BLaER1 treated with 17β-estradiol and CSF1 and Interleukin-3, amounts not matched to agents 10 nM and 100 nM (cell line): ENCODE measurements at regions not wholly inside any gene's neighbourhood (a gene's known extent, or its start where the extent isn't known, plus 50 kb on each side); places are given as distances from the start of the nearest gene placed in this dataset.

Experiments used
- H3K27ac ChIP-seq, 11 experiments: shearing (Covaris generic); formaldehyde crosslinking; 2 replicates each; pipeline ENCODE4 v1.8.1; 2022
- H3K27me3 ChIP-seq, 11 experiments: shearing (Covaris generic); formaldehyde crosslinking; 2 replicates each; pipeline ENCODE4 v1.8.1; 2022
- H3K36me3 ChIP-seq, 11 experiments: shearing (Covaris generic); formaldehyde crosslinking; 2 replicates each; pipeline ENCODE4 v1.8.1; 2022
- H3K4me1 ChIP-seq, 10 experiments: shearing (Covaris generic); formaldehyde crosslinking; 2 replicates each; pipeline ENCODE4 v1.8.1; 2022
- H3K4me2 ChIP-seq, 11 experiments: shearing (Covaris generic); formaldehyde crosslinking; 2 replicates each; pipeline ENCODE4 v1.8.1; 2022
- H3K4me3 ChIP-seq, 10 experiments: shearing (Covaris generic); formaldehyde crosslinking; 2 replicates each; pipeline ENCODE4 v1.8.1; 2022
- H3K9ac ChIP-seq, 11 experiments: shearing (Covaris generic); formaldehyde crosslinking; 2 replicates each; pipeline ENCODE4 v1.8.1; 2022
- H3K9me3 ChIP-seq, 11 experiments: shearing (Covaris generic); formaldehyde crosslinking; replicated peaks in 1 of 11; 2 replicates each; pipeline ENCODE4 v1.8.1; 2022
- H4K20me1 ChIP-seq, 11 experiments: shearing (Covaris generic); formaldehyde crosslinking; 2 replicates each; pipeline ENCODE4 v1.8.1; 2022
- Cebpa-rat ChIP-seq, 11 experiments: shearing (Covaris generic); IDR thresholded peaks; 2 replicates each; pipeline ENCODE4 v1.8.1; 2022

GRCh38 chr12:128178565-128178964, 88.4 kb upstream of the TMEM132C start:
- Histone ChIP-seq H3K36me3 (no peaks in the 10 kb centered on the region), H3K4me2 (no peak overlapping the region), H3K4me3 (no peak overlapping the region), H4K20me1 (no peaks in the 10 kb centered on the region), H3K27me3 (no peaks in the 10 kb centered on the region), H3K9me3 (no peaks in the 10 kb centered on the region), H3K27ac (no peak overlapping the region), H3K9ac (no peak overlapping the region), H3K4me1 (no peaks in the 10 kb centered on the region)
- TF ChIP-seq Cebpa-rat (IDR thresholded peaks at IDR 0.05), result no peak

- Histone ChIP-seq H3K4me1 (no peaks in the 10 kb centered on the region), H3K27me3 (no peaks in the 10 kb centered on the region), H3K4me3 (no peak overlapping the region), H3K27ac (no peak overlapping the region), H3K36me3 (no peaks in the 10 kb centered on the region), H4K20me1 (no peaks in the 10 kb centered on the region), H3K9ac (no peak overlapping the region), H3K4me2 (no peak overlapping the region), H3K9me3 (no peaks in the 10 kb centered on the region)
- TF ChIP-seq Cebpa-rat (IDR thresholded peaks at IDR 0.05), result no peak
These were observed 88.0 kb upstream of the TMEM132C start for GRCh38 chr12:128178966-128179365.

GRCh38 chr12:128180166-128180565, 86.8 kb upstream of the TMEM132C start:
- Histone ChIP-seq H4K20me1 (no peaks in the 10 kb centered on the region), H3K4me1 (no peaks in the 10 kb centered on the region), H3K27me3 (no peaks in the 10 kb centered on the region), H3K27ac (no peak overlapping the region), H3K4me2 (no peak overlapping the region), H3K4me3 (no peak overlapping the region), H3K9me3 (no peaks in the 10 kb centered on the region), H3K36me3 (no peaks in the 10 kb centered on the region), H3K9ac (no peak overlapping the region)
- no peak for TF ChIP-seq Cebpa-rat (IDR thresholded peaks at IDR 0.05)

- no peak for TF ChIP-seq Cebpa-rat (IDR thresholded peaks at IDR 0.05)
- H3K4me1 ChIP-seq, result no peaks in the 10 kb centered on the region
- H3K9ac ChIP-seq, result no peak overlapping the region
- H3K27me3 ChIP-seq, result no peaks in the 10 kb centered on the region
- H3K9me3 ChIP-seq, result peaks cover 0 to 15% (median 6%) of the 10 kb centered on the region in 11 experiments; a peak in 8 of 22 replicates
- H4K20me1 ChIP-seq, result no peaks in the 10 kb centered on the region
- no peak overlapping the region for H3K4me3 ChIP-seq
- H3K4me2 ChIP-seq, result no peak overlapping the region
- no peaks in the 10 kb centered on the region for H3K36me3 ChIP-seq
- no peak overlapping the region for H3K27ac ChIP-seq
These were observed 76.9 kb upstream of the TMEM132C start for GRCh38 chr12:128190052-128190451.

- no peak overlapping the region for H3K4me3 ChIP-seq
- H3K9ac ChIP-seq, result no peak overlapping the region
- H3K4me1 ChIP-seq, result no peaks in the 10 kb centered on the region
- H3K36me3 ChIP-seq, result no peaks in the 10 kb centered on the region
- no peak overlapping the region for H3K27ac ChIP-seq
- no peaks in the 10 kb centered on the region for H3K27me3 ChIP-seq
- peaks cover 0 to 15% (median 6%) of the 10 kb centered on the region in 11 experiments; a peak in 8 of 22 replicates for H3K9me3 ChIP-seq
- H4K20me1 ChIP-seq, result no peaks in the 10 kb centered on the region
- no peak for TF ChIP-seq Cebpa-rat (IDR thresholded peaks at IDR 0.05)
- H3K4me2 ChIP-seq, result no peak overlapping the region
These were observed 76.4 kb upstream of the TMEM132C start for GRCh38 chr12:128190614-128191013.

- H3K27ac ChIP-seq, result no peak overlapping the region
- H3K4me1 ChIP-seq, result no peaks in the 10 kb centered on the region
- no peaks in the 10 kb centered on the region for H3K27me3 ChIP-seq
- H3K4me3 ChIP-seq, result no peak overlapping the region
- no peak overlapping the region for H3K9ac ChIP-seq
- TF ChIP-seq Cebpa-rat (IDR thresholded peaks at IDR 0.05), result no peak
- H3K36me3 ChIP-seq, result no peaks in the 10 kb centered on the region
- H4K20me1 ChIP-seq, result no peaks in the 10 kb centered on the region
- peaks cover 0 to 15% (median 6%) of the 10 kb centered on the region in 11 experiments; a peak in 8 of 22 replicates for H3K9me3 ChIP-seq
- no peak overlapping the region for H3K4me2 ChIP-seq
These were observed 75.6 kb upstream of the TMEM132C start for GRCh38 chr12:128191380-128191779.

- H3K4me3 ChIP-seq, result no peak overlapping the region
- no peaks in the 10 kb centered on the region for H3K27me3 ChIP-seq
These were observed 62.3 kb upstream of the TMEM132C start for GRCh38 chr12:128204711-128205110.

GRCh38 chr12:128205145-128205544, 61.8 kb upstream of the TMEM132C start:
- peaks cover 9 to 27% (median 21%) of the 10 kb centered on the region in 11 experiments; a peak in 21 of 22 replicates for H3K9me3 ChIP-seq
- H3K9ac ChIP-seq, result no peak overlapping the region
- TF ChIP-seq Cebpa-rat (IDR thresholded peaks at IDR 0.05), result no peak
- no peak overlapping the region for H3K27ac ChIP-seq
- H3K4me3 ChIP-seq, result no peak overlapping the region
- no peaks in the 10 kb centered on the region for H3K36me3 ChIP-seq
- H3K4me2 ChIP-seq, result no peak overlapping the region
- peaks cover 0 to 6% (median 0%) of the 10 kb centered on the region in 10 experiments; a peak in 1 of 20 replicates for H3K4me1 ChIP-seq
- H3K27me3 ChIP-seq, result no peaks in the 10 kb centered on the region
- no peaks in the 10 kb centered on the region for H4K20me1 ChIP-seq

More at GRCh38 chr12:128204711-128205110, 62.3 kb upstream of the TMEM132C start:
- no peak overlapping the region for H3K9ac ChIP-seq
- no peak overlapping the region for H3K27ac ChIP-seq
- peaks cover 9 to 27% (median 21%) of the 10 kb centered on the region in 11 experiments; a peak in 21 of 22 replicates for H3K9me3 ChIP-seq
- H3K4me2 ChIP-seq, result no peak overlapping the region
- no peaks in the 10 kb centered on the region for H3K36me3 ChIP-seq
- peaks cover 0 to 6% (median 0%) of the 10 kb centered on the region in 10 experiments; a peak in 1 of 20 replicates for H3K4me1 ChIP-seq
- TF ChIP-seq Cebpa-rat (IDR thresholded peaks at IDR 0.05), result no peak
- no peaks in the 10 kb centered on the region for H4K20me1 ChIP-seq

- no peak overlapping the region for H3K9ac ChIP-seq
- H3K27ac ChIP-seq, result no peak overlapping the region
- no peak overlapping the region for H3K4me2 ChIP-seq
- H3K4me3 ChIP-seq, result no peak overlapping the region
- no peaks in the 10 kb centered on the region for H4K20me1 ChIP-seq
- no peaks in the 10 kb centered on the region for H3K36me3 ChIP-seq
- H3K4me1 ChIP-seq, result peaks cover 0 to 5% (median 0%) of the 10 kb centered on the region in 10 experiments; a peak in 1 of 20 replicates
- no peak for TF ChIP-seq Cebpa-rat (IDR thresholded peaks at IDR 0.05)
- H3K9me3 ChIP-seq, result peaks cover 9 to 33% (median 22%) of the 10 kb centered on the region in 11 experiments; a peak in 21 of 22 replicates
- H3K27me3 ChIP-seq, result no peaks in the 10 kb centered on the region
These were observed 61.2 kb upstream of the TMEM132C start for GRCh38 chr12:128205758-128206157.
